D341Med (cell line): ENCODE measurements at regions not wholly inside any gene's neighbourhood (a gene's known extent, or its start where the extent isn't known, plus 50 kb on each side); places are given as distances from the start of the nearest gene placed in this dataset.
"Not testable (repeated sequence)": the region's sequence is repeated elsewhere in the genome, so short reads cannot be mapped to it uniquely, and the experiment has no call there.

ENCODE experiments used
- DNase-seq: peaks from one replicate; pipeline ENCODE4 v3.0.0; 2012; ENCODE audit warnings: low spot score

DNA sequence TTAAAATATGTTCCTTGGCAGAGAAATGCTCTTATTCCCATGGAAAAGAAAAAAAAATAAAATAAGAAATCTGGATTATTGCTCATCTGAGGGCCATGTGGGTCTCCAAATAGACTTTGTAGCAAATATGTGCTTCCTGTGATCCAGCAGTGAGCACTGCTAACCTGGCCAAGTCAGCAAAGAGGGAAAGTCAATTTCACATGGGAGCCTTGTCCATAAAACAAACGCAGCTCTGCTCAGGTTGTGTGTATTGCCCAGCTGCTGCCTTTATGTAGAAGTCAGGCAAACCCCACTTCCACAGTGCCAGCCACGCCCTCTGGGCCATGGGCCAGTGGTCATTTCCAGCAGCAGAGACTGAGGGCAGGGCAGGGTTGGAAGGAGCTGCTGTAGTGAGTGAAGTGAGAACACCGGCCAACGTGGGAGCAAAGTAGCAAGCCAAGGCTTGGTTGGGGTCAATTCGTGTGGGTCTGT lies 174.3 kb downstream of the LYPLAL1 start:
- DNase-seq, result no peak

DNA sequence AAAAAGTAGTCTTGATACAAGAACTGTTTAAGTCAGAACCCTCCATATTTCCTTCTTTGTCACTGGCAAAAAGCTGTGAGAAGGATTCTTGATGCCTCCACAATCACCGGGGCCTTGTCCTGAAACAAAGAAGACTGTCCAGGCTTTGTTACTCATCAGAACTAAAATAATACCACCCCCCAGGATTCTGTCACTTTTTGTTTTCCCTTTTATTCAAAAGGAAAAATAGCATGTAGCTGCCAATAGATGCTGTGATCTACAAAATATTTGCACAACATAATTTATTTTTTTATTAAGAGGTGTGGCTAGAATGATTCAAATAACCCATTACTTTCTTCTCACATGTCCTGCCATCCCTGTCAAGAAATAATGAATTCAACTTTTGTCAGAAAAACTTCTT lies 173.7 kb downstream of the LYPLAL1 start:
- DNase-seq, result no peak

DNA sequence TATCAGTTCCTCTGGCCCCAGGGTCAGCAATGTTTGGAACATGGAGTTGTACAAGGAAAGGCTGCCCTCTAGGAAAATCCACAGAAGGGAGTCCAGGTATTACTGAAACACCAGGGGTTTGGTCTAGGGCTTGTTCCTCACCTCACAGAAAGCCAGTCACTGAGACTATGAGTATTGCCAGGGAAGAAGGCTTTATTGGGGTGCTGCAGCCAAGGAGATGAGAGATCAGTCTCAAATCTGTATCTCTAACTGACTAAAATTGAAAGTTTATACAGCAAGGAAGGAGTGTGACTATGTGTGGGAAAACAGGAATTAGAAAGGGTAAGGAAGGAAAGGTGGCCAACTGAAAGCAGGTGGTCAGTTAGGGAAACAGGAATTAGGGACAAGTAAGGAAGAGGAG lies 172.3 kb downstream of the LYPLAL1 start:
- DNase-seq, result no peak

DNA sequence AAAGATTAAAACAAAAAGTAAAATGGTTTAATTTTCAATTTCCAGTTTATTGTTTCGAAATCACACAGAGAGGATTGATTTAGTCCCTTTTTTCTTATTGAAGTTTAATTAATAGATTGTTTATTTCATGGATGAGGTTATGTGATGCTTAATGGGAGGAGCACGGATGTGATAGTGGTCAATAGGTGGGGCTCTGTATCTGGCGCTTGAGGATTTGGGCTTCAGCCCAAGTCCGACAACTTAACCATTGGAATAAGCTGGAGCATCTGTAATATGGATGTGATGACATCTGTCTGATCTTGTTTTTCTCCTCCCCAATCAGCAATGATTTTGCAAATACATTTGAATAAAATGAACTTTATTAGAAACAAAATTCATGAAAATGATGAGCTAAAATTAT lies 169.2 kb downstream of the LYPLAL1 start:
- no peak for DNase-seq

DNA sequence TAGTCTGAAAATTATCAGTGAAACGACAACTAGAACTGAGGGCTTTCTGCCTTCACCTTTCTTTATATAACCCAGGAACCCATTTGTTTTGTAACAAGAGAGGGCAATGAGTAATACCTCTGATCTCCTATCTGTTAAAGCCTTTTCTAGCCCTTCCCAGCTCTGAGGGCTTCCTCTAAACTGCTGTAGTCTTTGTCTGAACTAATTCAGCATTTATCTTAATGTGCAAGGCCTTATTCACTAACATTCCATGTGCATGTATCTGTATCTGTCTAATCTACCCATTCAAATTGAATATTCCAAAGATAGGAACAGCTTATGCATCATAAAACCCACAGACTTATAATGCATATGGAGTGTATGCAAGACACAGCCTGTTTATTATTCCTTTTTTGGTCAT lies 167.1 kb downstream of the LYPLAL1 start:
- DNase-seq, result no peak

DNA sequence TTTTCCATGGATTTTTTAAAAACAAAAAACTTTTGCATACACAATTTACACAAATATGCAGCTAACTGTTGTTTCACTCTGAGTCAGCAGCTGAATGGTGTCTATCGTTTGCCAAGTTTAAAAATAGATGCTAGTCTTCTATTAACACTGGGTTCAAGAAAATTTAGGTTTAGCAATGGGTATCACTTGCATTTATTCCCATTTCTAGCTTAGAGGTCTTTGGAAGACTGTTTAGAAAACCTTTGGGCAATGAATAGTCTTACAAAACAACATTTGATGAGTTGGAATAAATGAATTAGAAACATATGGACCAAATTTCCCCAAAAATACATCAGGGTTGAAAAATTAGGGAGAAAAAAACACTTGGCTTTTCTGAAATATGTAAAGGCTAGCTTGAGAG lies 165.8 kb downstream of the LYPLAL1 start:
- DNase-seq, result no peak

DNA sequence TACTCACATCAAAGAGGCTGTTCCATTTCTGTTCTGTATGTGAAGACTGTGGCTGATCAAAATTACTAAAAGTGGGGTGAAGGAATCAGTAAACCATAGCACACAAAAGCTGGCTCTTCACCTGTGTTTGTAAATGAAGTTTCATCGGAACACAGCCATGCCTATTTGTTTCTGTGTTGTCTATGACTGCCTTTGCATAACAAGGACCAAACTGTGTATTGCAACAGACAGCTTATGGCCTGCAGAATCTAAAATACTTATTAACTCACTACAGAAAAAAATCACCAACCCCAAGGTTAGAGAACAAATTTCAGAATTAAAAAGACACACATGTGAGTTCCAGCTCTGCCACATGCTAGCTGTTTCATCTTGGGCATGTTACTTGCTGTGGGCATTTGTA lies 163.9 kb downstream of the LYPLAL1 start:
- DNase-seq, result no peak

DNA sequence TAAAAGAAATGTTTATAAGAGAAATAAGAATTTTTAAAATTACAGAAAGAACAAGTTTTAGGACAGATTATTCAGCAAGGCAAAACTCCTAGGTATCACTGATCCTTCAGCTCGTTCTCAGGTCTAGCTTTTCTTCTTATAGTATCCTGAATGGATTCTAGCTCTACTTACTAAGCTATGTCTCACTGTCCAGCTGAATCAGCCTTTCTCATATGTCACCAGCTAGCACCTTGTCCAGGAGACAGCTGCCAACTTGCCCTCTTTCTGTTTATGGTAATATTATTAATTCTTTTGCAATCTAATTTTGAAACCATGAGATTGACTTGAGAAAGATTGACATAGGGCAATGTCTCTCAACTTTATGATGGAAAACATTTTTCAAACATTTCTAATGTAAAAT lies 159.9 kb downstream of the LYPLAL1 start:
- no peak for DNase-seq

DNA sequence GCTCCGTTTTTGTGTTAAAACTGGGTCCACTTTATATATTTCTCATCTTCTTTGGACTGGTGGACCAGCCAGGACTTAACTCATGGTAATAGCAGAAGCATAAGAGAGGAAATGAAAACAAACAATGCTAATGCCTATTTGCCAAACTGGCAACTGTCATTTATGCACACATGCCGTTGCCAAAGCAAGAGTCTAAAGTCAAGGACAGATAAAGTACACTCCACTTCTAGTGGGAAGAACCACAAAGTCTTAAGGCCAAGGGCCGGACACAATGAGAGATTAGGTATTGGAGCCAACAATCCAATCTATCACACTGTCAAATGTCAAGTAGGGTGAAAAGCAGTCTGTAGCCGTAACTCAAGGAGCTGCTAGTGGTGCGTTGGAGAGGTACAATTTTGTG lies 157.7 kb downstream of the LYPLAL1 start:
- DNase-seq, result no peak

DNA sequence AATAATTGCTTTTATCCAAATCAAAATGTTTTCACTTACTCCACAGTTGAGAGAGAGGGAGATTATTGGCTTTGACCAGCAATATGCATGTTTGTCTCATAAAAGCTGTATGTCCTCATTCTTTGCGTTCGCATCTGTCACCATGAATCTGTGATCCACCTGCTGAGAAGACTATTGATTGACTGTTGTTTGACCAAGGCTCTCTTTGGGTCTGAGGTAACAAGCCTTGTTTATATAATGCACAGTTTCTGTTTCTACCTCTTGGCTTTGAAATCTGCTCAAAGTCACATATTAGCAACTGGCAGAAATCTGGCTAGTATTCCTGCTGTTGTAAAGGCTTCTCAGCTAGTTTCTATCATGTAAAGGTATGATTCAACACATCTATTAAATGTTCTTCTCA lies 157.0 kb downstream of the LYPLAL1 start:
- no peak for DNase-seq

DNA sequence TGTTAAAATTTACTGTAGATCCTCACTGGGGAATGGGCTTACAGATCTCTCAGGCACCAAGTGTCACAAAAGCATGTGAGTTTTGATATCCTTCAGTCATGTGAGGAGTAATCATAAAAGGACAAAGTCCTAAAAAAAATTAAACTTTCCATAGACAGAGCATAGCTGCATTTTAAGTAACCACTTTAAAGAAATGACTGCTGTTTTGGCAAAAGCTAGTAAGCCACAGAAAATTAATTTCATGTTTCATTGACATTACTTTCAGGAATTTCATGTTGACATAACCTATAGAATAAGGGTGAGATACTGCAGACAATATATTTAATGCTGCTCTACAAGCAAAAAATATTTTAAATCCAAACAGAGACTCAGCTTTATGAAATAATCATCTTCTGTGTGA lies 156.3 kb downstream of the LYPLAL1 start:
- DNase-seq, result no peak

DNA sequence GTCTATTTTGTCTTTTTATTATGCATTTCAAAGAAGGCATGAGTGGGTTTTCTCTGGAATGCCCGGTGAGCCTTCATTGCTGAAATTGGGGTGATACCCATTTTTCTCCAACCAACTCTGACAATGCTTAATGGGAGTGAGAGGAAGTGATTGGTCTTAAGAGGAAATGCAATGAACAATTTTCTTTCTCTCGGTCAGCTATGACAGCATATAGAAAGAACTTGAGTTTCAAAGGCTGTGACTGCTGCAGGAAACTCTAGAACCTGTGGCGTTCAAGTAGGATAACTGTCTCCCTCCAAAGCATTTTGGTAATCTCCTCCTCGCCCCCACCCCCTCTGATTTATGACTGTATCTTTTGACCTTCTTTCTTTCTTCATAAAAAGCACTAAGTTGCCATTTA lies 155.9 kb downstream of the LYPLAL1 start:
- DNase-seq, result no peak

DNA sequence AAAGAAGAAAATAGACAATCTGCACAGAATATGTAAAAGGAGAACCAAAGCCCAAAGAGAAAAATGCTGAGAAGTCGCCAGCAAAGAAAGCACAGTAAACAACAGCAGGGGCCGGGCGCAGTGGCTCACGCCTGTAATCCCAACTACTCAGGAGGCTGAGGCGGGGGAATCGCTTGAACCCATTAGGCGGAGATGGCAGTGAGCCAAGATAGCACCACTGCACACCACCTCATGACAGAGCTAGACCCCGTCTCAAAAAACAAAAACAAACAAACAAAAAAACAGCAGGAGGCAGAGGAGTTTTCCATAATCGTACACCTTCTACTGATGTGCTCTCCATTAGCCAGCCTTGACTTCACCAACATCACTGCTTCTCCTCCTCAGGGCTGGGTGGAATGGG lies 153.2 kb downstream of the LYPLAL1 start:
- DNase-seq, result no peak

DNA sequence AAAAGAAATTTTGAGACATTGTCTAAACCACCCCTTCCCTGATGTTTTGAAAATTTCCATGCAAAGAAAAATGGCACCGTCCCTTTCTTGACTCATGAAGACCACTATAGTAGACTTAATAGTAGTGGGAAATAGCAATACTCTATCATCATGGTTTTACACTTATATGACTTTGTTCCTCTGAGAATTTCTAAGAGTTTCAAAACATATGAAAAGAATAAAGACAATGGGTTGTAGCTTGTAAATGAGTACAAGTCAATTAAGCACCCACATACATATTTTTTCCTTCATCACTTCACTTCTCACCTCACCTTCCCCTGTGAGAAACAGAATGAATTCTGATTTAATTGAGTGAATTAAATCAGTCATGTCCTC lies 151.7 kb downstream of the LYPLAL1 start:
- no peak for DNase-seq

DNA sequence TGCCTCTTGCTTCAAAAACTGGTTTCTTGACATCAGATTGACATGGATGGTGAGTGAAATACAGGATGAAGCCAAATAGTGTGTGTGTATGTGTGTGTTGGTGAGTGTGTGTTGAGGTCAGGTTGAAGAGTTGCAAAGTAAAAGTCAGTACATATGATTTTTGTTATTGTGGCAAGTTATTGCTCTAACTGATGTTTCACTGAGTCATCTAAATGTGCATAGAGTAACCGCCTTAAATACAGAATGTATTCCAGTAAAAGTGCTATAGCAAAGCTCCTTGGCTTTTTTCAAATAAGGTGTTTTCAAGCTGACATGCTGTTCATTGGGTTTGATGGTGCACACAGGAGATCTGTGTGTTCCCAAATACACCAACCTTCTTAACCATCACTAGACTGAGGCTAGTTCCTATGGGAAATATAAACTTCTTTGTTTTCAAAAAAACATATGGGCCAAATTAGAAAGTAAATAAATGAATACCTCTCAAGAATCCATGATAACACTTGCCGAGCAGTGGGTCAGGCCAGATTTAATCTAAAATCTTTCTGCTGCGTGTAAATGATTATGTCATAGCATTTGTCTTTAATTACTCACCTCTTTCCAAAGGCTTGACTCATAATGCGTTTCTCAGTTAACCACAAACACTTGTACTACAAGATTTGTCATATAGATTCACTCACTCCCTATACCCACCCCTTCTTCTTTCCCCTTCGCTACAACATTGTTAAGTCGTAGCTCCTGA lies 151.1 kb downstream of the LYPLAL1 start:
- DNase-seq, result no peak

DNA sequence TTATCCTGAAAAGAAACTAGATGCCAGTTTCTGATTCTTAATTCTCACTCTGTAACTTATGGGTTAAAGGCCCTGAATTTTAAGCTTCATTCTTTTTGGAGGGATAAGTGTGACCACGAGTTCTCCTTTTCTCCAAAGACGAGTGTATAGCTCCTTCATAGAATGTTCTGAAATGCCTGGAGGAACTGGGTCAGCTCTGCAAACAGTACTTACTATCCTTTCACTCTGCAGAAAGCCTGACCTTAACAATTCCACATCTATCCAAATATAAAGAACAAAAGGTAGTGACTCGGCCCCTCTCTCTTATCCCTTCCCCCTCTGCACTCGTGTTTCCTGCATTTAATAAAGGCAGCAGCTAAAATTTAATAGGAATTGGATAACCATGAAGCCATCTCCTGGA lies 150.5 kb downstream of the LYPLAL1 start:
- DNase-seq, result no peak

DNA sequence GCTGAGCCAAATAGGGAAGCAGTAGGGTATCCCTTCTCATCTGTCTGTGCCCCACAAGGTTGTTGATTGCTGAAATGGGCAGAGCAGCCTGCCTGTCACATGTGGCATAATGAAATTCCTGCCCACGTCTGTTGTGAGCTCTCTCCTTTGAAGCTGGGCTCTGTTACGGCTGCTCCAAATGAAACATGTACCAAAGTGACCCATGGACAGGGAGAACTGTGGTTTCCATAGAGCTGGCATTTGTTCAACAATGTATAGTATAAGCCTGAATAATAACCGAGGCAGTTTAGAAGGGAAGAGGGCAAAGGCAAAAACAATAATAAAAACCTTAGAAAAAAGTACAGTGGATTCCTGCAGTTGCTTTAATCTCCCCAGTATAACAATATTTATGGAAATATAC lies 149.7 kb downstream of the LYPLAL1 start:
- no peak for DNase-seq

DNA sequence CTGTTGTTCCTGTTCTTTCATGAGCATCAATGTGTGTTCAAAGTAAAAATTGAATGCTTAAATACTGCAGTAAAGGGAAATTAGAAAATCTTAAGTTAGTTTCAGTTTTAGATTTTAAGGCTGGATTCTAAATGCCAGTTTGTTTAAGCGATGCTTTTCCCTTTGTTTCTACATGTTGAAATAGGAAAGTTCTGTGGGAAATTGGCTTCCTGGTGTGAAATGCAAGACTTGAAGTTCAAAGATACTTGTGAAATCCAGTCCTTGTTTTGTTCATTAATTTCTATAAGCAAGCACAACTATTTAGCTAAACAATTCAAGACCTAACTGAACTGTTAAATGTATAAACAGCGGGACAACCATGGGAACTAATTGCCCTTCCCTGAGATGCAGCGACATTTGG lies 149.1 kb downstream of the LYPLAL1 start:
- DNase-seq, result no peak

DNA sequence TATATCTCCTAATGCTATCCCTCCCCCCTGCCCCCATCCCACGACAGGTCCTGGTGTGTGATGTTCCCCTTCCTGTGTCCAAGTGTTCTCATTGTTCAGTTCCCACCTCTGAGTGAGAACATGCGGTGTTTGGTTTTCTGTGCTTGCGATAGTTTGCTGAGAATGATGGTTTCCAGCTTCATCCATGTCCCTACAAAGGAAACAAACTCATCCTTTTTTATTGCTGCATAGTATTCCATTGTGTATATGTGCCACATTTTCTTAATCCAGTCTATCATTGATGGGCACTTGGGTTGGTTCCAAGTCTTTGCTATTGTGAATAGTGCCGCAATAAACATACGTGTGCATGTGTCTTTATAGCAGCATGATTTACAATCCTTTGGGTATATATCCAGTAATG lies 146.9 kb downstream of the LYPLAL1 start:
- not testable (repeated sequence) for DNase-seq

DNA sequence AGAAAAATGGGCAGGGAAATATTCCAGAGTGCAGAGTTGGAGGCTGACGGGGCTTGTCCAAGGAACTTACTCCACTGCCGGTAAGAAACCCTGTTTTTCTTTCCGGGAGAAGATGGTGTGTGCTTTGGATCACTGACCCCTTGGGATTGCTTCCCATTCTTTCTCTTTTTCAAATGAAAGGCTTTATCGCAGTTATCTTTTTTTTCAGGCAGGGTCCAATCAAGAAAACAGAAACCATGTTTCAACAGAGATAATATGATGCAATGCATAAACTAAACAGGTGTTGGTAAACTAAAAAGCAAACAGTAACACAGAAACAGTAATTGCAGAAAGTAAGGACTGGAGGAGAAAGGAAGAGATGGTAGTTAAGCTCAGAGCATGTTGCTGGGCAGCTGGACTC lies 145.1 kb downstream of the LYPLAL1 start:
- DNase-seq, result no peak

DNA sequence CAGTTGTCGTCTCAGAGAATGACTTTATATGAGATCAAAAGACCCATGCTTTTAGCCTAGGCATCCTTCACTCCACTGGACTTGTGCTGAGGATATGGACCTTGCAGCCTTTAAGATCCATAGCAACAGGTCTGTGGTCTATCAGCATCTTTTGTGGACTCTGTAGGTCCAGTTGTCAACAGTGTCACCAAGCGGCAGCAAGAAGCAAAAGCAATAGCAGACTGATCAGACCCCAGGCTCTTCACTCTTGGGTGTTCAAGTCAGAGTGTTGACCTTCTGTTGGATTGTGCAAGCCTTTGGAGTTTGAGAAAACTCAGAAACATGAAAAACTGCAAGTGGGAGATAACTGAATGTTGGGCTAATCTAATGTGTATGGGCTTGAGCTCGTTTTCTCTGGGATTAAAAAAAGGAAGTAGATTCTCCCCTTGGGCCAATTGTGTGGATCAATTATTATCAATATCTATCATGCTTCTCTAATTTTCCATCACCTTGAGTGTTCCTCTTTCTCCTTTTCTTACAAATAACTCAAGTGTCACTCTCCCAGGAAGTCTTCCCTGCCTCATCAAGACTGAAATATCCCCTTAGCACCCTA lies 144.2 kb downstream of the LYPLAL1 start:
- DNase-seq, result no peak

DNA sequence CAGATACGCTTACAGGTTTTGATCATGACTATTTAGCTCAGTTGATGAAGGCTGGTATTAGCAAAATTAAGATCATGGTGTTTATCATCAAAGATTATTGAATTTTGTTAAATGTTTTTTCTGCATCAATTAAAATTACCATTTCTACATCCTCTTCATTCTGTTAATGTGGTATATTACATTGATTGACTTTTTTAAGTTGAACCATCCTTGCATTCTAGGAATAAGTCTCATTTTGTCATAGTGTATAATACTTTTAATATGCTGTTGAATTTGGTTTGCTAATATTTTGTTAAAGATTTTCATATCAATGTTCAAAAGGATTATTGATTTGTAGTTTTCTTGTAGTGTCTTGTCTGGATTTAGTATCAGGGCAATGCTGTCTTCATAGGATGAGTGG lies 142.4 kb downstream of the LYPLAL1 start:
- no peak for DNase-seq

DNA sequence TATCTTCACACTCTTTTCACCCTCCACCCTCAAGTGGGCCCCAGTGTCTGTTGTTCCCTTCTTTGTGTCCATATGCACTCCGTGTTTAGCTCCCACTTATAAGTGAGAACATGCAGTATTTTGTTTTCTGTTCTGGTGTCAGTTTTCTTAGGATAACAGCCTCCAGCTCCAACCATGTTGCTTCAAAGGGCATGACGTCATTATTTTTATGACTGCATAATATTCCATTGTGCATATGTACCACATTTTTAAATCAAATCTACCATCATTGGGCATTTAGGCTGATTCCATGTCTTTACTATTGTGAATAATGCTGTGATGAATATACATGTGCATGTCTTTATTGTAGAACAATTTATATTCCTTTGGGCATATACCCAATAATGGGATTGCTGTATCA lies 140.3 kb downstream of the LYPLAL1 start:
- no peak for DNase-seq

DNA sequence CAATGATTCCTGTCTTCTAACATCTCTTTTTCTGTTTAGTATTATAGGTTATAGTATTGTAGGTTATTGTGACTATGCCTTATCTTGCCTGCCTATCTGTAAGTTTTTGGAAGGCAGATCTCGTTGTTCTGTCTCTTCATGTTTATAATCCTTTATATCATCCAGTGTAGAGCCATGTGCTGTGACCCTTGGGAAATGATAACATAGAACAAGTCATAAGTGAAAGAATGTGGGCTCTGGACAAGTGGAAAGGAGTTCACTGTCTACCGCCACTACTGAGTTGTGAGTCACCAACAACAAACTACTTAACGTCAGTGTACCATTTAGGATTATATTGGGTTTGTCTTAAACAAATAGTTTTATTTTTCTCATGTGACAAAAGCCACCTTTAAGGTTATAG lies 139.3 kb downstream of the LYPLAL1 start:
- DNase-seq, result no peak
